IPS-15b (cell line): ENCODE measurements at regions not wholly inside any gene's neighbourhood (a gene's known extent, or its start where the extent isn't known, plus 50 kb on each side); places are given as distances from the start of the nearest gene placed in this dataset.
A peak's percentile ranks its signal among the peaks of the same experiment; 100 is the strongest.

Experiments
- H3K27me3 ChIP-seq: one replicate; pipeline ENCODE4 v1.6.1; 2013; ENCODE audit warnings: low read length; ENCODE audit not compliant: control insufficient read depth, insufficient read depth
- H3K36me3 ChIP-seq: one replicate; pipeline ENCODE4 v1.6.1; 2013; ENCODE audit warnings: low read length; ENCODE audit not compliant: control insufficient read depth, insufficient read depth
- H3K4me1 ChIP-seq: one replicate; pipeline ENCODE4 v1.6.1; 2013; ENCODE audit warnings: mild to moderate bottlenecking, low read length; ENCODE audit not compliant: control insufficient read depth, insufficient read depth
- H3K4me3 ChIP-seq: one replicate; pipeline ENCODE4 v1.5.1; 2013; ENCODE audit warnings: low read depth, low read length
- H3K9ac ChIP-seq: one replicate; pipeline ENCODE4 v1.6.1; 2013; ENCODE audit warnings: low read depth, mild to moderate bottlenecking, low read length
- H3K9me3 ChIP-seq: one replicate; pipeline ENCODE4 v1.6.1; 2013; ENCODE audit warnings: mild to moderate bottlenecking, low read length; ENCODE audit not compliant: control insufficient read depth, insufficient read depth

- H3K36me3 ChIP-seq: no peaks in the 10 kb centered on the region
- H3K9me3 ChIP-seq: no peaks in the 10 kb centered on the region
- H3K4me1 ChIP-seq: no peaks in the 10 kb centered on the region
- no peak overlapping the region for H3K4me3 ChIP-seq
- no peaks in the 10 kb centered on the region for H3K27me3 ChIP-seq
- no peak overlapping the region for H3K9ac ChIP-seq
These were observed 56.6 kb downstream of the SPRY2 start for GRCh38 chr13:80284290-80284689.

GRCh38 chr13:80278706-80279105 lies 62.2 kb downstream of the SPRY2 start:
- Histone ChIP-seq H3K4me1 (peaks cover 4% of the 10 kb centered on the region), H3K9ac (no peak overlapping the region), H3K27me3 (no peaks in the 10 kb centered on the region), H3K4me3 (no peak overlapping the region), H3K36me3 (no peaks in the 10 kb centered on the region), H3K9me3 (no peaks in the 10 kb centered on the region)

GRCh38 chr13:80276371-80277289 lies 64.3 kb downstream of the SPRY2 start:
- Histone ChIP-seq H3K9ac (peak overlapping the region; percentile 29), H3K4me1 (peaks cover 4% of the 10 kb centered on the region), H3K27me3 (no peaks in the 10 kb centered on the region), H3K4me3 (no peak overlapping the region), H3K36me3 (no peaks in the 10 kb centered on the region), H3K9me3 (no peaks in the 10 kb centered on the region)

GRCh38 chr13:80274643-80275042 lies 66.3 kb downstream of the SPRY2 start:
- Histone ChIP-seq H3K27me3 (no peaks in the 10 kb centered on the region), H3K9ac (no peak overlapping the region), H3K4me3 (no peak overlapping the region), H3K36me3 (no peaks in the 10 kb centered on the region), H3K9me3 (peaks cover 3% of the 10 kb centered on the region), H3K4me1 (peaks cover 4% of the 10 kb centered on the region)

GRCh38 chr13:80273718-80274117 lies 67.2 kb downstream of the SPRY2 start:
- no peaks in the 10 kb centered on the region for H3K27me3 ChIP-seq
- peaks cover 4% of the 10 kb centered on the region for H3K4me1 ChIP-seq
- peaks cover 3% of the 10 kb centered on the region for H3K9me3 ChIP-seq
- no peaks in the 10 kb centered on the region for H3K36me3 ChIP-seq
- no peak overlapping the region for H3K4me3 ChIP-seq
- no peak overlapping the region for H3K9ac ChIP-seq

- Histone ChIP-seq H3K4me3 (no peak overlapping the region), H3K27me3 (no peaks in the 10 kb centered on the region), H3K9me3 (no peaks in the 10 kb centered on the region), H3K9ac (no peak overlapping the region), H3K36me3 (no peaks in the 10 kb centered on the region), H3K4me1 (no peaks in the 10 kb centered on the region)
These were observed 75.6 kb downstream of the SPRY2 start for GRCh38 chr13:80265348-80265747.

GRCh38 chr13:80263745-80264513 lies 77.0 kb downstream of the SPRY2 start:
- H3K9me3 ChIP-seq: no peaks in the 10 kb centered on the region
- H3K9ac ChIP-seq: no peak overlapping the region

GRCh38 chr13:80262051-80262695 lies 78.8 kb downstream of the SPRY2 start:
- Histone ChIP-seq H3K4me1 (no peaks in the 10 kb centered on the region), H3K36me3 (no peaks in the 10 kb centered on the region), H3K27me3 (no peaks in the 10 kb centered on the region), H3K9ac (no peak overlapping the region), H3K9me3 (no peaks in the 10 kb centered on the region), H3K4me3 (no peak overlapping the region)

More at GRCh38 chr13:80263745-80264513, 77.0 kb downstream of the SPRY2 start:
- Histone ChIP-seq H3K36me3 (no peaks in the 10 kb centered on the region), H3K4me1 (no peaks in the 10 kb centered on the region), H3K27me3 (no peaks in the 10 kb centered on the region), H3K4me3 (no peak overlapping the region)

- Histone ChIP-seq H3K4me3 (no peak overlapping the region), H3K27me3 (no peaks in the 10 kb centered on the region), H3K9ac (no peak overlapping the region), H3K9me3 (no peaks in the 10 kb centered on the region), H3K36me3 (no peaks in the 10 kb centered on the region), H3K4me1 (no peaks in the 10 kb centered on the region)
These were observed 81.8 kb downstream of the SPRY2 start for GRCh38 chr13:80259159-80259558.

- no peaks in the 10 kb centered on the region for H3K9me3 ChIP-seq
- H3K9ac ChIP-seq: no peak overlapping the region
- H3K4me1 ChIP-seq: no peaks in the 10 kb centered on the region
- H3K27me3 ChIP-seq: no peaks in the 10 kb centered on the region
- no peak overlapping the region for H3K4me3 ChIP-seq
- no peaks in the 10 kb centered on the region for H3K36me3 ChIP-seq
These were observed 84.5 kb downstream of the SPRY2 start for GRCh38 chr13:80256352-80256932.

- H3K4me3 ChIP-seq: no peak overlapping the region
- no peaks in the 10 kb centered on the region for H3K9me3 ChIP-seq
- no peaks in the 10 kb centered on the region for H3K27me3 ChIP-seq
- no peaks in the 10 kb centered on the region for H3K4me1 ChIP-seq
- no peak overlapping the region for H3K9ac ChIP-seq
- no peaks in the 10 kb centered on the region for H3K36me3 ChIP-seq
These were observed 85.0 kb downstream of the SPRY2 start for GRCh38 chr13:80255946-80256345.
